ENCODE measurements at regions not wholly inside any gene's neighbourhood (a gene's known extent, or its start where the extent isn't known, plus 50 kb on each side); places are given as distances from the start of the nearest gene placed in this dataset.
"Not testable (repeated sequence)": the region's sequence is repeated elsewhere in the genome, so short reads cannot be mapped to it uniquely, and the experiment has no call there.

- Histone ChIP-seq H2AFZ (ENCODE audit: low read depth, low read length) (no peak overlapping the region), H3K9me3 (ENCODE audit: insufficient read depth, low read length, severe bottlenecking) (no peaks in the 10 kb centered on the region), H3K4me2 (ENCODE audit: insufficient read depth, low read length) (no peak overlapping the region), H3K27ac (ENCODE audit: low read length) (no peak overlapping the region), H3K27me3 (ENCODE audit: insufficient read depth, low read length, poor library complexity) (peaks cover 13% of the 10 kb centered on the region), H3K4me3 (ENCODE audit: low read depth in 1 of 2, low read length in 2 of 2) (no peak overlapping the region), H4K20me1 (ENCODE audit: insufficient read depth, low read length) (no peaks in the 10 kb centered on the region), H3K36me3 (ENCODE audit: insufficient read depth, low read length) (no peaks in the 10 kb centered on the region), H3K79me2 (ENCODE audit: insufficient read depth, low read length) (no peaks in the 10 kb centered on the region), H3K4me1 (ENCODE audit: insufficient read depth, low read length) (no peaks in the 10 kb centered on the region), H3K9ac (ENCODE audit: low read depth, low read length) (no peak overlapping the region)
- TF ChIP-seq CTCF (IDR thresholded peaks at IDR 0.05; ENCODE audit: borderline replicate concordance, extremely low read depth, low read length, poor library complexity, severe bottlenecking) (no peak), EZH2 (IDR thresholded peaks at IDR 0.05; ENCODE audit: borderline replicate concordance, low read depth, low read length, severe bottlenecking) (no peak)
- ATAC-seq (ENCODE audit: insufficient read depth, low read depth) (no peak), DNase-seq (no peak)
Measured at GRCh38 chr11:129709801-129710398, 105.7 kb upstream of the TMEM45B start.

GRCh38 chr11:129710423-129710822, 105.2 kb upstream of the TMEM45B start:
- Histone ChIP-seq H3K4me1 (ENCODE audit: insufficient read depth, low read length) (no peaks in the 10 kb centered on the region), H4K20me1 (ENCODE audit: insufficient read depth, low read length) (no peaks in the 10 kb centered on the region), H3K4me3 (ENCODE audit: low read depth in 1 of 2, low read length in 2 of 2) (no peak overlapping the region), H3K36me3 (ENCODE audit: insufficient read depth, low read length) (no peaks in the 10 kb centered on the region), H2AFZ (ENCODE audit: low read depth, low read length) (no peak overlapping the region), H3K9me3 (ENCODE audit: insufficient read depth, low read length, severe bottlenecking) (no peaks in the 10 kb centered on the region), H3K9ac (ENCODE audit: low read depth, low read length) (no peak overlapping the region), H3K79me2 (ENCODE audit: insufficient read depth, low read length) (no peaks in the 10 kb centered on the region), H3K27ac (ENCODE audit: low read length) (no peak overlapping the region), H3K4me2 (ENCODE audit: insufficient read depth, low read length) (no peak overlapping the region), H3K27me3 (ENCODE audit: insufficient read depth, low read length, poor library complexity) (peaks cover 13% of the 10 kb centered on the region)
- ATAC-seq (ENCODE audit: insufficient read depth, low read depth), result no peak
- TF ChIP-seq EZH2 (IDR thresholded peaks at IDR 0.05; ENCODE audit: borderline replicate concordance, low read depth, low read length, severe bottlenecking) (no peak), CTCF (IDR thresholded peaks at IDR 0.05; ENCODE audit: borderline replicate concordance, extremely low read depth, low read length, poor library complexity, severe bottlenecking) (no peak)
- DNase-seq, result no peak

GRCh38 chr11:129711760-129712159, 103.9 kb upstream of the TMEM45B start:
- H3K4me2 ChIP-seq (ENCODE audit: insufficient read depth, low read length), result no peak overlapping the region
- no peaks in the 10 kb centered on the region for H3K79me2 ChIP-seq (ENCODE audit: insufficient read depth, low read length)
- H3K9ac ChIP-seq (ENCODE audit: low read depth, low read length), result no peak overlapping the region
- DNase-seq, result no peak
- no peaks in the 10 kb centered on the region for H3K4me1 ChIP-seq (ENCODE audit: insufficient read depth, low read length)
- H4K20me1 ChIP-seq (ENCODE audit: insufficient read depth, low read length), result no peaks in the 10 kb centered on the region
- no peak overlapping the region for H3K4me3 ChIP-seq (ENCODE audit: low read depth in 1 of 2, low read length in 2 of 2)
- no peaks in the 10 kb centered on the region for H3K36me3 ChIP-seq (ENCODE audit: insufficient read depth, low read length)
- TF ChIP-seq CTCF (IDR thresholded peaks at IDR 0.05; ENCODE audit: borderline replicate concordance, extremely low read depth, low read length, poor library complexity, severe bottlenecking), result no peak
- H3K27ac ChIP-seq (ENCODE audit: low read length), result no peak overlapping the region
- no peak for ATAC-seq (ENCODE audit: insufficient read depth, low read depth)
- H3K27me3 ChIP-seq (ENCODE audit: insufficient read depth, low read length, poor library complexity), result peaks cover 13% of the 10 kb centered on the region
- no peaks in the 10 kb centered on the region for H3K9me3 ChIP-seq (ENCODE audit: insufficient read depth, low read length, severe bottlenecking)
- H2AFZ ChIP-seq (ENCODE audit: low read depth, low read length), result no peak overlapping the region

GRCh38 chr11:129712486-129713240, 103.0 kb upstream of the TMEM45B start:
- H3K27ac ChIP-seq (ENCODE audit: low read length); H3K9me3 ChIP-seq (ENCODE audit: insufficient read depth, low read length, severe bottlenecking); H4K20me1 ChIP-seq (ENCODE audit: insufficient read depth, low read length); H3K36me3 ChIP-seq (ENCODE audit: insufficient read depth, low read length); H3K9ac ChIP-seq (ENCODE audit: low read depth, low read length); H2AFZ ChIP-seq (ENCODE audit: low read depth, low read length); H3K79me2 ChIP-seq (ENCODE audit: insufficient read depth, low read length); H3K4me2 ChIP-seq (ENCODE audit: insufficient read depth, low read length); H3K4me3 ChIP-seq (ENCODE audit: low read depth in 1 of 2, low read length in 2 of 2); H3K4me1 ChIP-seq (ENCODE audit: insufficient read depth, low read length); DNase-seq; ATAC-seq (ENCODE audit: insufficient read depth, low read depth): not testable (repeated sequence)
- peaks cover 13% of the 10 kb centered on the region for H3K27me3 ChIP-seq (ENCODE audit: insufficient read depth, low read length, poor library complexity)

Data from DND-41 (cell line).